GM18858 (cell line): ENCODE measurements at regions not wholly inside any gene's neighbourhood (a gene's known extent, or its start where the extent isn't known, plus 50 kb on each side); places are given as distances from the start of the nearest gene placed in this dataset.

ENCODE experiments used
- ATAC-seq: cut with Tn5 transposase; IDR thresholded peaks from one replicate; pipeline ENCODE4 v1.9.1; 2021; ENCODE audit not compliant: unreplicated experiment

GRCh38 chr1:4113897-4114296, 213.8 kb upstream of the C1orf174 start:
- ATAC-seq: no peak

GRCh38 chr1:4115191-4115900, 215.3 kb upstream of the C1orf174 start:
- no peak for ATAC-seq

GRCh38 chr1:4117196-4117595, 217.1 kb upstream of the C1orf174 start:
- ATAC-seq: no peak

DNA sequence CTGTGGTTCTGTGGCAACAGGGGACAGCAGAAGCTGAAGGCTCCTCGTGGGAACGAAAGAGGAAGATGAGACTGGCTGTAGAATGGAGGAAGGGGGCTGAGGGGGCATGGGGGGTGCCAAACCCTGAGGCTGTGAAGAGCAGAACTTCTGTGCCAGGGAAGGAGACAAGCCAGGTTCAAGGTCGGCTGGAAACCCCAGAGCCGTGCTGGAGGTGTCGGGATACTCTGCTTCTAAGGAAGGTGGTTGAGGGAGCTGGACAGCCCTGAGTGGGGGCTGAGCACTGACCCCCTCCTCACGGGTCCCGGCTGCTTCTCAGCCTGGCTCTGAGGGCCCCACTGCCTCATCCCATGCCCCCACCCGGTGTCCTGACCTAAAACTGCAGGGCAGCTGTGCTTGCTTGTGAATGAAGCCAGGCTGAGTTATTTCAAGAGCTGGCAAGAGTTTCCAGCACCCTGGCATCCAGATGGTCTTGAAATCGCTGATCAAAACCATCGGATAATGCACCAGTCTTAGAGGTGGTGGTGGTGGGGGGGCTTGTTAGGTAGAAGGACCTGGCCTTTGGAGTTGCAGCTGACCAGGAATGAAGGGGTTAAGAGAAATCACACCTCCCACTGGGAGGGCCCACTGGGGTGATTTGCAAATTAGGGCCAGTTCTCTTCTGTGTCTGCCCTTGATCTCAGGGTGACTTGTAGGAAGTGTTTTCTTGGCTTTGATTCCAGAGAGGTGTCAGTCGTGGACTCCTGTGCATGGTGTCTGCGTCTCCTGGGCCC, 218.9 kb upstream of the C1orf174 start:
- no peak for ATAC-seq

GRCh38 chr1:4119516-4120220, 219.6 kb upstream of the C1orf174 start:
- no peak for ATAC-seq

- no peak for ATAC-seq
Measured at GRCh38 chr1:4120557-4121292, 220.7 kb upstream of the C1orf174 start.

DNA sequence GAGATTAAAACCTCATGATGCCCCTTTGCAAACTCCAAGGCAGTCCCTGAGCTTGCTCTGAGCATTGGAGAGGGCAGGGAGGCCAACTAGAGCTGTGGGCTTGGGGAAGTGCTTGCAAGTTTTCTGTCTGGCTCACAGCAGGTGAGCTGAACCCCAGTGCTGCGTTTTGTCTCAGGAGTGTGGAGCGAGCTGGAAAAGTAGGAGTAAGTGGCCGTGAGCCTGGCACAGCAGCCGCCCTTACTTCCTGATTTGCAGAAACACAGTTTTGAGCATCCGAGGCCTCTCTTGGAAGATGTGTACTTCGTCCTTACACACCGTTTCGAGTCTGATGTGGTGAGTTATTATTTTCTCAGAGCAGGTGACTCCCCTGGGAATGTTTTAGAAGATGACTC, 221.2 kb upstream of the C1orf174 start:
- ATAC-seq: no peak

DNA sequence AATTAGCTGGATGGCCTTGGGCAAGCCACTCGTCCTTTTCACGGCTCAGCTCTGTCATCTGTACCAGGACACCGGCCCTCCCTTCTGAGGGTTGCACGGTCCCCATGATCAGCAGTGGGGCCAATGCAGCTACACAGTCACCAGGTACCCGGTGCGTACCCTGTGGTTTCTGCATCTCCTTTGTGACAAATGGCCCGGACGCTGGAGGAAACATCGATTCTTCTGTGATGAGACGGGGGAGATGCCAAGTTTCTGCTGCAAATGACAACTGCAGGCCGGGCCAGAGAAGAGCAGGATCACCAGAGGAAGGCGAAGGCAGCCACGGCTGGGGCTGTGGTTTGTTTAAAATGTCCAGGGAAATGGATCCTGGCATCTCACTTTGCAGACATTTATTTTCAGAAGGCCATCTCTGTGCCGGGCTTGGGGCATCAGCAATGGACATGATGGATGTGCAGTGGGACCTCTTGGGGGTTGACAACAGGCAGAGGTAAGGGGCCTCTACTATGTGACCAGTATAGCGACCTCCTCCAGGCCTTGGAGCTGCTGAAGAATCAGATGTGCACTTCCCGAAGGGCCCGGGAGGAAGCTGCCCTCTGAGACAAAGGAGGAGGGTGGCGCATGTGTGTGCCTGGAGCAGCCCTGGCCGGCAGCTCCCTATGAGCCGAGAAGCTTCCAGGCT, 221.9 kb upstream of the C1orf174 start:
- ATAC-seq: no peak

GRCh38 chr1:4122513-4123160, 222.6 kb upstream of the C1orf174 start:
- ATAC-seq: no peak

- ATAC-seq: no peak
Measured at GRCh38 chr1:4124631-4125145, 224.6 kb upstream of the C1orf174 start.

- no peak for ATAC-seq
Measured at GRCh38 chr1:4126251-4126650, 226.2 kb upstream of the C1orf174 start.

DNA sequence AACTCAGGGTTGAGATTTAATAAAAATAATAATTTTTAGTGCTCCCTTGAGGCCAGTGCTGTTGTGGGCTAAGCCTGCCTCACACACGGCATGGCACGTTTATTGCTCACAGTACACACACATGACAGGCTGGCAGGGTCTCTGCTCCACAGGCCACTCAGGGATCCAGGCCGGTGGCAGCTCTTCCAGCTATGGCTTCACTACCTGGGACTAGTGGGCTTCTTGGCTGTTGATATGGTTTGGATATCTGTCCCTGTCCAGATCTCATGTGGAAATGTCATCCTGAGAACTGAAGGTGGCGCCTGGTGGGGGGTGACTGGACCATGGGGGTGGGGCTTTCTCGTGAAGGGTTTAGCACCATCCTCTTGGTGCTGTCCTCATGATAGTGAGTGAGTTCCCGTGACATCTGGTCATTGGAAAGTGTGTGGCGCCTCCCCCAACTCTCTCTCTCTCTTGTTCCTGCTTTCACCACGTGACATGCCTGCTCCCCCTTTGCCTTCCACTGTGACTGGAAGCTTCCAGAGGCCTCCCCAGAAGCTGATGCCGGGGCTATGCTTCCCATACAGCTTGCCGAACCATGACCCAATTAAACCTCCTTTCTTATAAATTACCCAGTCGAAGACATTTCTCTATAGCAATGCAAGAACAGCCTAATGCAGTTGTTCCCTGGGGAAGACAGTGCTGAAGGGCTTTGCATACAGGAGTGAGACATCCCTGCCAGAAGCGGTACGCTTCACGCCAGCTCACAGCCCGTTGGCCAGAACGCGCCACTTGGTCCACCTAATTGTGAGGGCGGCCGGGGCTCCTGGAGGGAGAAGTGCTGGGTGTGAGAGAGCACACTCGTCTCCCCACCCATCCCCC, 226.9 kb upstream of the C1orf174 start:
- ATAC-seq: no peak

- ATAC-seq: no peak
Measured at GRCh38 chr1:4127592-4128140, 227.6 kb upstream of the C1orf174 start.

- ATAC-seq: no peak
Measured at GRCh38 chr1:4128616-4129015, 228.5 kb upstream of the C1orf174 start.

- no peak for ATAC-seq
Measured at GRCh38 chr1:4129693-4130092, 229.6 kb upstream of the C1orf174 start.

DNA sequence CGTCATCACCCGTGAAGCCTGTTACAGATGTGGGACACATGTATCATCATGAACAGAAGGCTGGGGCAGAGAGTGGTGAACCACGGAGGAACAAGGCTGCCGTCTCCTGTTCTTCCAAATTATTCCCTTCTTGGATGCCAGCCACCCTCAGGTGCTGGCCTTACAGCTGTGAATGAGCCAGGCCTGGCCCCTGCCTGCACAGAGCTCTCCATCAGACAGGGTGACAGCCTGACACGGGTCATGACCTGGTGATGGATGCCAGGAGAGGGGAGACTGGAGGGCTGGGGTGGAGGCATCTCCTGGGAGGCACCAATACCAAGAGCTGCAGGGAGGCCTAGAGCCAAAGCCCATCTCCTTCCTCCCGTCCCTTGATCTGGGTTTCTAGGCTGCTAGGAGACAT, 230.0 kb upstream of the C1orf174 start:
- no peak for ATAC-seq

DNA sequence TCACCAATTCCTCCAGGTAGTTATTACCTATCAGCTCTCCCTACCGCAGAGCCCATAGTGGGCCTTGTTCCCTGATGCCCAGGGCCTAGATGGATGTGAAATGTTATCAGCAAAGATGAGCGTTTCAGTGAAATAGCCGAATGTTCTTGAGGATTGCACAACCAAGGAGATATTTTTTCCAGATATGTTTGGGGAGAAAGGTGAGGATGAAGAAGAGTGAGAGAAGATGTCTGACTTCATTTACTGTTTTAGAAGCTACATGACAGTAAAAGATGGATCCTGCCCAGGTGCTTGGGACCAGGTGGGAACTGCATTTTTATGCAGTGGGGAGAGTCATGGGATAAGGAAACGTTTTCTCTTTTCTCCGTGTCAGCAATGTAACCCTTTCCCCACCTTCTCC, 231.7 kb upstream of the C1orf174 start:
- no peak for ATAC-seq

GRCh38 chr1:4132352-4133296, 232.6 kb upstream of the C1orf174 start:
- ATAC-seq: no peak
